ENCODE measurements at regions not wholly inside any gene's neighbourhood (a gene's known extent, or its start where the extent isn't known, plus 50 kb on each side); places are given as distances from the start of the nearest gene placed in this dataset.

DNA sequence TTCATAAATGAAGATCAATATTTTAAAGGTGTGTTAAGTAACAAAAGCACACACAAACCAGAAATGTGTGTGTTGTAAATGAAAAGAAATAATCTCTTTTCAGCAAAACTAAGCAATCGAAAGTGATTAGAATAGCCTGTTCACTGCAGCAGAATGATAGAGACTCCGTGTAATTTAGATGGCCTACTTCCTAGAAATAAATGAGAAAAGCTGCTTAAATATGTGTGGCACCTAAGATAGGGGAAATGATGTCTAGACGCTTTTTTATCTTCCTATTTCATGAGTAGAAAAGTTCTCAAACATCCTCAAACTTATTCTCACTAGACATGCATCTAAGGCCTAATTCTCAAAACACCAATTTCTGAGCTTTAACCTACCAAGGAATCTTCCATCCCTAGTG is 124.7 kb upstream of the BRINP3 start:
- H3K36me3 ChIP-seq (replicated peaks in 1 of 2; ENCODE audit: control insufficient read depth in 1 of 2, insufficient read depth in 2 of 2, low read length in 2 of 2): no peaks in the 10 kb centered on the region
- no peak for FAIRE-seq
- no peaks in the 10 kb centered on the region for H3K9me3 ChIP-seq (ENCODE audit: low read length)
- DNase-seq (ENCODE audit: low spot score): no peak
- no peak overlapping the region for H2AFZ ChIP-seq (ENCODE audit: low read length)
- POLR2A ChIA-PET: no interaction called here
- H3K4me1 ChIP-seq (ENCODE audit: insufficient read depth, low read length): no peaks in the 10 kb centered on the region
- no peak overlapping the region for H3K4me3 ChIP-seq (replicated peaks in 1 of 3; ENCODE audit: insufficient read depth in 1 of 3, low read depth in 2 of 3, low read length in 3 of 3)
- no peaks in the 10 kb centered on the region for H3K27me3 ChIP-seq (ENCODE audit: control insufficient read depth in 1 of 2, insufficient read depth in 2 of 2, low read length in 2 of 2)
- in situ Hi-C loops (cut with HindIII; ENCODE audit: extremely low pct_ligation_motif_present, low pct_unique_long_range_greater_than_20kb) (no loop called here), intact Hi-C loops (cut with micrococcal nuclease; ENCODE audit: unreplicated experiment) (no loop called here)
- WGBS (ENCODE audit: low lambda C conversion rate): 0% methylated on average over 3 of the region's 3 CpGs
- H3K79me2 ChIP-seq (ENCODE audit: insufficient read depth, low read length): no peaks in the 10 kb centered on the region
- H3K9ac ChIP-seq (ENCODE audit: insufficient read depth, low read depth, low read length): no peak overlapping the region
- H3K4me2 ChIP-seq (ENCODE audit: low read depth, low read length): no peak overlapping the region
- H3K27ac ChIP-seq (ENCODE audit: extremely low read length, insufficient read depth, low read length): no peak overlapping the region
- no peaks in the 10 kb centered on the region for H4K20me1 ChIP-seq (ENCODE audit: insufficient read depth, low read length)
- CTCF ChIA-PET (ENCODE audit: low intra/inter-chr PET ratio, low total read pairs): no interaction called here
- BruUV-seq (replicated peaks): no TSS peak
- ATAC-seq: no peak
- TF ChIP-seq ZNF446 (CRISPR knock-in tag; IDR thresholded peaks at IDR 0.05) (no peak), POLR2AphosphoS2 (IDR thresholded peaks at IDR 0.05; ENCODE audit: low read depth, low read length) (no peak), ZNF138 (CRISPR knock-in tag; IDR thresholded peaks at IDR 0.05; ENCODE audit: low read depth) (no peak), RAD21 (CRISPR knock-in tag; IDR thresholded peaks at IDR 0.05) (no peak), NFRKB (IDR thresholded peaks at IDR 0.05) (no peak), CBX1 (IDR thresholded peaks at IDR 0.05; ENCODE audit: low read depth) (no peak), ZNF274 (CRISPR knock-in tag; IDR thresholded peaks at IDR 0.05) (no peak), FOXK2 (IDR thresholded peaks at IDR 0.05) (no peak), PHF21A (CRISPR knock-in tag; IDR thresholded peaks at IDR 0.05) (no peak), MED13 (CRISPR knock-in tag; IDR thresholded peaks at IDR 0.05) (no peak), THYN1 (CRISPR knock-in tag; IDR thresholded peaks at IDR 0.05; ENCODE audit: borderline replicate concordance, low read depth) (no peak), TARDBP (CRISPR knock-in tag; IDR thresholded peaks at IDR 0.05) (no peak)
- TF ChIP-seq, protein P1, sequence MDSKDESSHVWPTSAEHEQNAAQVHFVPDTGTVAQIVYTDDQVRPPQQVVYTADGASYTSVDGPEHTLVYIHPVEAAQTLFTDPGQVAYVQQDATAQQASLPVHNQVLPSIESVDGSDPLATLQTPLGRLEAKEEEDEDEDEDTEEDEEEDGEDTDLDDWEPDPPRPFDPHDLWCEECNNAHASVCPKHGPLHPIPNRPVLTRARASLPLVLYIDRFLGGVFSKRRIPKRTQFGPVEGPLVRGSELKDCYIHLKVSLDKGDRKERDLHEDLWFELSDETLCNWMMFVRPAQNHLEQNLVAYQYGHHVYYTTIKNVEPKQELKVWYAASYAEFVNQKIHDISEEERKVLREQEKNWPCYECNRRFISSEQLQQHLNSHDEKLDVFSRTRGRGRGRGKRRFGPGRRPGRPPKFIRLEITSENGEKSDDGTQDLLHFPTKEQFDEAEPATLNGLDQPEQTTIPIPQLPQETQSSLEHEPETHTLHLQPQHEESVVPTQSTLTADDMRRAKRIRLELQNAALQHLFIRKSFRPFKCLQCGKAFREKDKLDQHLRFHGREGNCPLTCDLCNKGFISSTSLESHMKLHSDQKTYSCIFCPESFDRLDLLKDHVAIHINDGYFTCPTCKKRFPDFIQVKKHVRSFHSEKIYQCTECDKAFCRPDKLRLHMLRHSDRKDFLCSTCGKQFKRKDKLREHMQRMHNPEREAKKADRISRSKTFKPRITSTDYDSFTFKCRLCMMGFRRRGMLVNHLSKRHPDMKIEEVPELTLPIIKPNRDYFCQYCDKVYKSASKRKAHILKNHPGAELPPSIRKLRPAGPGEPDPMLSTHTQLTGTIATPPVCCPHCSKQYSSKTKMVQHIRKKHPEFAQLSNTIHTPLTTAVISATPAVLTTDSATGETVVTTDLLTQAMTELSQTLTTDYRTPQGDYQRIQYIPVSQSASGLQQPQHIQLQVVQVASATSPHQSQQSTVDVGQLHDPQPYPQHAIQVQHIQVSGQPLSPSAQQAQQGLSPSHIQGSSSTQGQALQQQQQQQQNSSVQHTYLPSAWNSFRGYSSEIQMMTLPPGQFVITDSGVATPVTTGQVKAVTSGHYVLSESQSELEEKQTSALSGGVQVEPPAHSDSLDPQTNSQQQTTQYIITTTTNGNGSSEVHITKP (CRISPR knock-in tag; IDR thresholded peaks at IDR 0.05; ENCODE audit: low read depth): no peak
- TF ChIP-seq, protein P2, sequence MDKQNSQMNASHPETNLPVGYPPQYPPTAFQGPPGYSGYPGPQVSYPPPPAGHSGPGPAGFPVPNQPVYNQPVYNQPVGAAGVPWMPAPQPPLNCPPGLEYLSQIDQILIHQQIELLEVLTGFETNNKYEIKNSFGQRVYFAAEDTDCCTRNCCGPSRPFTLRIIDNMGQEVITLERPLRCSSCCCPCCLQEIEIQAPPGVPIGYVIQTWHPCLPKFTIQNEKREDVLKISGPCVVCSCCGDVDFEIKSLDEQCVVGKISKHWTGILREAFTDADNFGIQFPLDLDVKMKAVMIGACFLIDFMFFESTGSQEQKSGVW (CRISPR knock-in tag; IDR thresholded peaks at IDR 0.05; ENCODE audit: borderline replicate concordance): no peak
- TF ChIP-seq, protein P3, sequence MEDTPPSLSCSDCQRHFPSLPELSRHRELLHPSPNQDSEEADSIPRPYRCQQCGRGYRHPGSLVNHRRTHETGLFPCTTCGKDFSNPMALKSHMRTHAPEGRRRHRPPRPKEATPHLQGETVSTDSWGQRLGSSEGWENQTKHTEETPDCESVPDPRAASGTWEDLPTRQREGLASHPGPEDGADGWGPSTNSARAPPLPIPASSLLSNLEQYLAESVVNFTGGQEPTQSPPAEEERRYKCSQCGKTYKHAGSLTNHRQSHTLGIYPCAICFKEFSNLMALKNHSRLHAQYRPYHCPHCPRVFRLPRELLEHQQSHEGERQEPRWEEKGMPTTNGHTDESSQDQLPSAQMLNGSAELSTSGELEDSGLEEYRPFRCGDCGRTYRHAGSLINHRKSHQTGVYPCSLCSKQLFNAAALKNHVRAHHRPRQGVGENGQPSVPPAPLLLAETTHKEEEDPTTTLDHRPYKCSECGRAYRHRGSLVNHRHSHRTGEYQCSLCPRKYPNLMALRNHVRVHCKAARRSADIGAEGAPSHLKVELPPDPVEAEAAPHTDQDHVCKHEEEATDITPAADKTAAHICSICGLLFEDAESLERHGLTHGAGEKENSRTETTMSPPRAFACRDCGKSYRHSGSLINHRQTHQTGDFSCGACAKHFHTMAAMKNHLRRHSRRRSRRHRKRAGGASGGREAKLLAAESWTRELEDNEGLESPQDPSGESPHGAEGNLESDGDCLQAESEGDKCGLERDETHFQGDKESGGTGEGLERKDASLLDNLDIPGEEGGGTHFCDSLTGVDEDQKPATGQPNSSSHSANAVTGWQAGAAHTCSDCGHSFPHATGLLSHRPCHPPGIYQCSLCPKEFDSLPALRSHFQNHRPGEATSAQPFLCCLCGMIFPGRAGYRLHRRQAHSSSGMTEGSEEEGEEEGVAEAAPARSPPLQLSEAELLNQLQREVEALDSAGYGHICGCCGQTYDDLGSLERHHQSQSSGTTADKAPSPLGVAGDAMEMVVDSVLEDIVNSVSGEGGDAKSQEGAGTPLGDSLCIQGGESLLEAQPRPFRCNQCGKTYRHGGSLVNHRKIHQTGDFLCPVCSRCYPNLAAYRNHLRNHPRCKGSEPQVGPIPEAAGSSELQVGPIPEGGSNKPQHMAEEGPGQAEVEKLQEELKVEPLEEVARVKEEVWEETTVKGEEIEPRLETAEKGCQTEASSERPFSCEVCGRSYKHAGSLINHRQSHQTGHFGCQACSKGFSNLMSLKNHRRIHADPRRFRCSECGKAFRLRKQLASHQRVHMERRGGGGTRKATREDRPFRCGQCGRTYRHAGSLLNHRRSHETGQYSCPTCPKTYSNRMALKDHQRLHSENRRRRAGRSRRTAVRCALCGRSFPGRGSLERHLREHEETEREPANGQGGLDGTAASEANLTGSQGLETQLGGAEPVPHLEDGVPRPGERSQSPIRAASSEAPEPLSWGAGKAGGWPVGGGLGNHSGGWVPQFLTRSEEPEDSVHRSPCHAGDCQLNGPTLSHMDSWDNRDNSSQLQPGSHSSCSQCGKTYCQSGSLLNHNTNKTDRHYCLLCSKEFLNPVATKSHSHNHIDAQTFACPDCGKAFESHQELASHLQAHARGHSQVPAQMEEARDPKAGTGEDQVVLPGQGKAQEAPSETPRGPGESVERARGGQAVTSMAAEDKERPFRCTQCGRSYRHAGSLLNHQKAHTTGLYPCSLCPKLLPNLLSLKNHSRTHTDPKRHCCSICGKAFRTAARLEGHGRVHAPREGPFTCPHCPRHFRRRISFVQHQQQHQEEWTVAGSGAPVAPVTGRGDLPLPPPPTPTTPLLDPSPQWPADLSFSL (CRISPR knock-in tag; IDR thresholded peaks at IDR 0.05): no peak
- TF ChIP-seq, protein P4, sequence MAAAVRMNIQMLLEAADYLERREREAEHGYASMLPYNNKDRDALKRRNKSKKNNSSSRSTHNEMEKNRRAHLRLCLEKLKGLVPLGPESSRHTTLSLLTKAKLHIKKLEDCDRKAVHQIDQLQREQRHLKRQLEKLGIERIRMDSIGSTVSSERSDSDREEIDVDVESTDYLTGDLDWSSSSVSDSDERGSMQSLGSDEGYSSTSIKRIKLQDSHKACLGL (CRISPR knock-in tag; IDR thresholded peaks at IDR 0.05): no peak

All from HepG2 (cell line).